Epithelial cell of prostate (primary cell): ENCODE measurements at regions not wholly inside any gene's neighbourhood (a gene's known extent, or its start where the extent isn't known, plus 50 kb on each side); places are given as distances from the start of the nearest gene placed in this dataset.
"Not testable (repeated sequence)": the region's sequence is repeated elsewhere in the genome, so short reads cannot be mapped to it uniquely, and the experiment has no call there.

Source experiments
- DNase-seq: peaks from one replicate; pipeline ENCODE4 v3.0.0-alpha.2; 2011; ENCODE audit warnings: low read depth, low spot score
- H3K27ac ChIP-seq: fragments of 450-650 bp; 2 replicates; pipeline ENCODE4 v1.5.1; 2017; ENCODE audit warnings: mild to moderate bottlenecking

GRCh38 chr20:60160451-60161145, 202.4 kb downstream of the CDH26 start:
- H3K27ac ChIP-seq, result no peak overlapping the region
- no peak for DNase-seq

GRCh38 chr20:60167812-60168211, 209.6 kb downstream of the CDH26 start:
- no peak for DNase-seq
- no peak overlapping the region for H3K27ac ChIP-seq

- no peak overlapping the region for H3K27ac ChIP-seq
- DNase-seq, result no peak
These were observed 210.7 kb downstream of the CDH26 start for GRCh38 chr20:60168963-60169362.

- no peak overlapping the region for H3K27ac ChIP-seq
- no peak for DNase-seq
These were observed 211.9 kb downstream of the CDH26 start for GRCh38 chr20:60170116-60170515.

DNA sequence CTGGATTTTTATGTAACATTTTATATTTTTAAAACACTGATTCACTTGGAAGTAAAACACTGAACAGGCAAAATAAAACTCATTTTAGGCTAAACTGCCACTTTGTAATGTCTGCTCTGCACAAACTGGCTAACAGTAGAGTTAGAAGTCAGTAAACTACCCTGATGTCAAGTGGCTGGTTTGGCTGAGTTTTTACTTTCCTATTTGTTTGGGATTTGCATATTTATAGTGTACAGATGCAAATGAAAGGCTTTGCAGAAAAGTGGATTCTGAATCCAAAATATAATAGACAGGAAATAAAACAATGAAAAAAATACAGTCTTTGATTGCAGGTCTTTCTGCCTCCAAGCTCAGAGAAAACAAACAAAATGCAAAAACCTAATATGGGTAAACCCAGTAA, 213.1 kb downstream of the CDH26 start:
- DNase-seq, result no peak
- H3K27ac ChIP-seq, result no peak overlapping the region

DNA sequence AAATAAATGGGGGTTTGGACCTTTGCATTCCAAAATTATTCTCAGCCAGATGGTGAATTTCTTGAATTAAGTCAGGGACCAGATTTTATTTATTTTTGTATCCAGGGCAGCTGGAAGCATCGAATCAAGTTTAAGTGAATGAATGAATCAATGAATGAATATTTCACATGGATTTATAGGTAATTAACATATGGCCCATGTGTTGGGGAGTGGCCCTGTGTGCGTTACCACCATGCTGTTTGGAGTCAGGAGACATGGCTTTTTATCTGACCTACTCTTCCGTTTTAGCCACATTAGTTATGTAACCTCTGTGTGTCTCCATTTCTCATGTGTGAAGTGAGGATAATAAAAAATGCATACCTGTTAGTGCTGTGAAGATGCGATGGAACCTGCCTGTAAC, 213.5 kb downstream of the CDH26 start:
- DNase-seq, result no peak
- no peak overlapping the region for H3K27ac ChIP-seq

DNA sequence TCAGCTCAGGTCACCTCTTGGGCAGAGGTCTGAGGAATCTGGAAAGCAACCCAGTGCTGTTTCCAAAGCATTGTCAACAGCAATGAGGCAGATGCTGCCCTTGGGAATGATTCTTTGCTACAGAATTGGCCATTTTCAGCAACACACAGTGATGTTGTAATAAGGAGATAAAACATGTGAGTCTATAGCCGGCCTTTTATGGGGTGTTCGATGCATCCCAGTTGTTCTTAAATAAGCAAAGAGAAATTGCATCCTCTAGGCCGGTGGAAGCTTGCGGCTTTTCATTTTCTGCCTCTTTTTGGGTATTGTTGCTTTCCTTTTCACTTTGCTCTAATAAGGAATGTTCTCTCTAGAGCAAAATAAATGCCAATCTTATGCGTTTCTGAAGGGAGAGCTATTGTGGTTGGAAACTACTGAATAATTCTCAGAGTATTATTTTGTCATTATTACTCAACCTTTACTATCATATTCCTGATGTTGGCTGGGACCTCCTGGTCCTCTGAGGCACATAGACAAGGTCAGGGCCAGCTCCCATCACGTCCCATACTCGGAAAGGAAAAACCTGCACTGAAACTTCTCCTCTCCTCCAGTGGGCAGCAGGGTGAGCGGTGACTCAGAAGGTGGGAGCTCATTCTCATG, 214.2 kb downstream of the CDH26 start:
- no peak for DNase-seq

DNA sequence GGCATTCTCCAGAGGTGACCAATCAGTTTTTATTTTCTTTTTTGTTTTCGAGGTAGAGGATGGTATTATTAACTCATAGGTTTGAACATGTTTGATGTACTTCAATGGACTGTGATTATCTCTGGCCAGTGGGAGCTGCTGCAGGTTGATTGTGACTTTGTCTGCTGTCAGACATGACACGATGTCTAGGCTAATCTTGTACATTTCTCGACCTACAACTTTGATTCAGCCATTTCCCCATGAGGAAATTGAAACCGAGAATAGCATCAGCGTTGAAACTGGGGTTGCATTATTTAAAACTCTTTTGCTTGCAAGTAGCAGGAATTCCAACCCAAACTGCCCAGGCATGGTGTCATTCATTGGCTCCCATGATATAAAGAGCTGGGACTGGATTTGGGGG, 218.9 kb downstream of the CDH26 start:
- no peak for DNase-seq
- H3K27ac ChIP-seq, result no peak overlapping the region

More for the DNA sequence above, 214.2 kb downstream of the CDH26 start:
- no peak overlapping the region for H3K27ac ChIP-seq

DNA sequence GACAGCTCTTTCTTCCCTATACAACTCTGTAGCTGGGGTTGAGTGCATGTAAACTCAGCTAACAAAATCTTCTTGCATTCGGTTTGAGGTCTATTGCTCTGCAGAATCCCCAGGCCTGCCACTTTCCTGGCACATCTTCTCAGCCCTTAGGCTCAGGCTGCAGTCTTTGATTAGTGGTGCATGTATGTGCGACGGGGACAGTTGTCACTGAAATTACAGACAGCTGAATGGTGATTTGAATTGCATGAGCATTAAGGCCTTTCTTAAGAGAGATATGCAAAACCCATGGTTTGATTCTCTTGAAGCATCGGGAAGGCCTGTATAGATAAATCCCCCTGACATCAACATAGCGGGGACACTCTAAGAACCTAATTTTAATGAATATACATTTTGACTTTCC, 222.8 kb downstream of the CDH26 start:
- no peak for DNase-seq
- H3K27ac ChIP-seq, result no peak overlapping the region

DNA sequence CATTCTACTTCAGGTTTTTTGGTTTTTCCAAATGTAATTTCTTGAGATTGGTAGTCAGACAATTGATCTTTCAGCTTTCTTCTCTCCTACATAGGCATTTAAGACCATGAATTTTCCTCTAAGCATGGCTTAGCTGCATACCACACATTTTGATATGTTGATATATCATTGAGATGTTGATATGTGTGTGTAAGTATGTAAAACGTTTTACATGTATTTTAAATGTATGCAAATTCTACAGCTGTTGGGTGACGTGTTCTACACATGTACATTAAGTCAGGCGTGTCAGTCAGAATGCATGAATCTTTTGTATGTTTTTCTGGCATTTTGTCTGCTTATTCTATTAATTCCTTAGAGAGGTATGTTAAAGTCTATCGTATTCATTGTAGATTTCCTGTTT, 228.2 kb downstream of the CDH26 start:
- no peak overlapping the region for H3K27ac ChIP-seq
- DNase-seq, result no peak

GRCh38 chr20:60187683-60188082, 229.5 kb downstream of the CDH26 start:
- no peak overlapping the region for H3K27ac ChIP-seq

GRCh38 chr20:60191014-60191413, 232.8 kb downstream of the CDH26 start:
- no peak overlapping the region for H3K27ac ChIP-seq

More at GRCh38 chr20:60187683-60188082, 229.5 kb downstream of the CDH26 start:
- no peak for DNase-seq

GRCh38 chr20:60192326-60192725, 234.1 kb downstream of the CDH26 start:
- DNase-seq, result no peak
- no peak overlapping the region for H3K27ac ChIP-seq

More at GRCh38 chr20:60191014-60191413, 232.8 kb downstream of the CDH26 start:
- no peak for DNase-seq

- DNase-seq, H3K27ac ChIP-seq: not testable (repeated sequence)
These were observed 240.9 kb downstream of the CDH26 start for GRCh38 chr20:60199132-60199531.

DNA sequence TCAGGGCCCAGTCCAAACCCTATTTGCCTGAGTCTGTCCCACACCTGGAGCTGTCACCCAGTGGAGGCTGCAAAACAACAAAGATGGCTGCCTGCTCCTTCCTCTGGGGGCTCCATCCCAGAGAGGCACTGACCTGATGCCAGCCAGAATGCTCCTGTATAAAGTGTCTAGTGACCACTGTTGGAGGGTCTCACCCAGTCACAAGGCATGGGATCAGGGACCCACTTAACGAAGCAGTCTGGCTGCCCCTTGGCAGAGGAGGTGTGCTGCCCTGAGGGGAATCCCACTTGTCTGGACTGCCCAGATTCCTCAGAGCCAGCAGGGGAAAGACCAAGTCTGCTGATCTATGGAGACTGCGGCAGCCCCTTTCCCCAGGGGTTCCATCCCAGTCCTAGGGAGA, 241.6 kb downstream of the CDH26 start:
- H3K27ac ChIP-seq, result no peak overlapping the region
- DNase-seq, result no peak

DNA sequence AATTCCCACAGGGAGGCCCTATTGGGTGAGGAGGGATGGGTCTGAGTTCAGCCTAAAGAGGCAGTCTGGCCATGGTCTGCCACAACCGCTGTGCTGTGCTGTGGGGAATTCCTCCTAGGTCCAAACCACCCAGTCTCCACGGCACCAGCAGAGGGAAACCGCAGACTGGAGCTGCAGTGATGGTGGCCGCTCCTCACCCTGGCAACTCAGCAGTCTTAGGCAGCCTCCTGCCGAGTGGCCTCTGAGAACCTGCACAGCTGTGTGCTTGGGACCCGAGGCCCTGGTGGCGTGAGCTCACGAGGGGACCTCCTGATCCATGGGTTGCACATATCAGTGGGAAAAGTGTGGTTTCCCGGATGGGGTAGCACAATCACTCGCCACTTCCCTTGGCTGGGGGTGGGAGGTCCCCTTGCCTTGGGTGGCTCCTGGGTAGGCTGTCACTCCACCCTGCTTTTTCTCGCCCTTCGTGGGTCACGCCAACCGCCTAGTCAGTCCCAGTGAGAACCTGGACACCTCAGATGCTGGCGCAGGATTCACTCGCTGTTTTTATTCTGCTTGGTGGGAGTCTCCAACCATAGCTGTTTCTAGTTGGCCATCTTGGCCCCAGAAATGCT, 242.2 kb downstream of the CDH26 start:
- no peak for DNase-seq
- H3K27ac ChIP-seq, result no peak overlapping the region

- no peak overlapping the region for H3K27ac ChIP-seq
- DNase-seq, result no peak
These were observed 243.1 kb downstream of the CDH26 start for GRCh38 chr20:60201198-60201835.

DNA sequence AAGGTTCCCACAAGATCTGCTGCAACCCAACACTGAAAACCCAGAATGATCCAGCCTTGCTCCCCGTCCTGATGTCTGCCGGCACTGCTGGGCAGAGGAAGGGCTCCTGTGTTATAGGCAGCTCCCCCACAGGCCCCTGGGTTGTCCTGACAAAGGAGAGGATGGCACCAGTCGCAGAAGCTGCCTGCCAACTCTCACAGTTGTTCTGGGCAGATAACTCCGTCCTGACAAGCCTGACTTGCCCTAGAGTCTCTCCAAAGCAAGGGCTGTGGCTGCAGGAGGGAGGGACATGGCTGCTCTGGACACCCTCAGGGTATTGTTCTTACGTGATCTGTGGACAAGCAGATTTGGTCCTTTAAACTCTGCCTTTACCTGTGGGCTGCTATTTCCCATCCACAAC, 243.8 kb downstream of the CDH26 start:
- no peak overlapping the region for H3K27ac ChIP-seq
- DNase-seq, result no peak

- no peak for DNase-seq
- no peak overlapping the region for H3K27ac ChIP-seq
These were observed 245.2 kb downstream of the CDH26 start for GRCh38 chr20:60203451-60203850.

- H3K27ac ChIP-seq, result no peak overlapping the region
- no peak for DNase-seq
These were observed 246.4 kb downstream of the CDH26 start for GRCh38 chr20:60204601-60205000.

- DNase-seq, result no peak
- no peak overlapping the region for H3K27ac ChIP-seq
These were observed 248.0 kb downstream of the CDH26 start for GRCh38 chr20:60206259-60206658.
